HCT116 (cell line): ENCODE measurements at regions not wholly inside any gene's neighbourhood (a gene's known extent, or its start where the extent isn't known, plus 50 kb on each side); places are given as distances from the start of the nearest gene placed in this dataset.

Experiments
- ATAC-seq: fragments of 200-7000 bp; cut with Tn5 transposase; 2 replicates; pipeline ENCODE4 v1.9.1; 2020; ENCODE audit warnings: mild to moderate bottlenecking, moderate library complexity
- BruUV-seq: library from RNA; stranded (reverse); fragments of 400-500 nt; replicated peaks from 2 replicates; lab custom pipeline; 2021; lab: Mats Ljungman, UMichigan
- CTCF ChIA-PET: fragments of 300-600 bp; sonication (Branson Sonifier 250); formaldehyde crosslinking; loops from one replicate; lab custom pipeline; 2021; ENCODE audit warnings: antibody characterized with exemption; lab: Charles Lee
- POLR2A ChIA-PET: fragments of 300-600, 350-600 bp; sonication (Branson Sonifier 250); formaldehyde crosslinking; loops from one replicate; lab custom pipeline; 2021; ENCODE audit warnings: antibody characterized with exemption; lab: Charles Lee
- RAD21 ChIA-PET, 2 experiments: fragments of 300-600 bp; sonication (Branson Sonifier 250); formaldehyde crosslinking; loops; one replicate each; lab custom pipeline; 2023; ENCODE audit warnings: low total read pairs in 2 of 2; ENCODE audit not compliant: uncharacterized antibody in 2 of 2, unreplicated experiment in 2 of 2, low non-redundant PET in 1 of 2; lab: Charles Lee
- DNase-seq: peaks from one replicate; pipeline ENCODE4 v3.0.0-alpha.2; 2010; ENCODE audit warnings: low read depth, low spot score
- H2AFZ ChIP-seq: fragments of 200-600 bp; shearing (Covaris generic), sonication (generic); 2 replicates; pipeline ENCODE4 v1.6.1; 2017; ENCODE audit warnings: low read depth, mixed run types, mixed read lengths, antibody characterized with exemption, low read length; ENCODE audit not compliant: poor library complexity, severe bottlenecking
- H3K27ac ChIP-seq: 2 replicates; pipeline ENCODE4 v1.5.1; 2012; ENCODE audit warnings: low read depth, low read length
- H3K27me3 ChIP-seq: fragments of 200-600 bp; sonication (generic); 2 replicates; pipeline ENCODE4 v1.6.1; 2016; ENCODE audit warnings: mixed run types, low read length, mixed read lengths; ENCODE audit not compliant: insufficient read depth
- H3K36me3 ChIP-seq, 2 experiments: fragments of 200-500 bp in 1 of 2; fragments of 200-600 bp in 1 of 2; sonication (Bioruptor generic) in 1 of 2; sonication (generic) in 1 of 2; 2 replicates each; pipeline versions ENCODE4 v1.5.1 to v1.6.1; 2014 to 2016; ENCODE audit warnings: low read length in 2 of 2, inconsistent platforms in 1 of 2, mixed read lengths in 1 of 2, mixed run types in 1 of 2; ENCODE audit not compliant: insufficient read depth in 2 of 2, control insufficient read depth in 1 of 2
- H3K4me1 ChIP-seq, 2 experiments: fragments of 200-600 bp in 1 of 2; sonication (generic) in 1 of 2; 2 replicates each; pipeline versions ENCODE4 v1.5.1 to v1.6.1; 2012 to 2017; ENCODE audit warnings: low read length in 2 of 2, inconsistent platforms in 1 of 2, mild to moderate bottlenecking in 1 of 2, mixed read lengths in 1 of 2, mixed run types in 1 of 2, moderate library complexity in 1 of 2; ENCODE audit not compliant: insufficient read depth in 2 of 2, control insufficient read depth in 1 of 2
- H3K4me2 ChIP-seq: fragments of 200-600 bp; sonication (generic); 2 replicates; pipeline ENCODE4 v1.6.1; 2017; ENCODE audit warnings: mixed run types, low read length, mixed read lengths
- H3K4me3 ChIP-seq, 2 experiments: fragments of 200-600 bp in 1 of 2; sonication (generic) in 1 of 2; replicated peaks in 1 of 2; 2 replicates each; pipeline ENCODE4 v1.5.1; 2011 to 2016; ENCODE audit warnings: low read length in 2 of 2, control low read depth in 1 of 2, low read depth in 1 of 2, mild to moderate bottlenecking in 1 of 2, mixed read lengths in 1 of 2, mixed run types in 1 of 2
- H3K79me2 ChIP-seq: fragments of 200-600 bp; sonication (generic); 2 replicates; pipeline ENCODE4 v1.6.1; 2017; ENCODE audit warnings: mild to moderate bottlenecking, mixed run types, low read length, moderate library complexity, mixed read lengths; ENCODE audit not compliant: insufficient read depth
- H3K9ac ChIP-seq: fragments of 200-600 bp; sonication (generic); 2 replicates; pipeline ENCODE4 v1.6.1; 2016; ENCODE audit warnings: low read length, mixed read lengths
- H3K9me2 ChIP-seq: fragments of 200-600 bp; sonication (generic), shearing (Covaris generic); 2 replicates; pipeline ENCODE4 v1.6.1; 2017; ENCODE audit warnings: mixed run types, mild to moderate bottlenecking, moderate library complexity; ENCODE audit not compliant: insufficient read depth
- H3K9me3 ChIP-seq, 2 experiments: fragments of 200-500 bp in 1 of 2; fragments of 200-600 bp in 1 of 2; sonication (Bioruptor generic) in 1 of 2; sonication (generic) in 1 of 2; 2 replicates each; pipeline ENCODE4 v1.6.1; 2014 to 2017; ENCODE audit warnings: low read length in 2 of 2, mixed read lengths in 2 of 2, inconsistent platforms in 1 of 2, low read depth in 1 of 2, mild to moderate bottlenecking in 1 of 2, mixed run types in 1 of 2, moderate library complexity in 1 of 2; ENCODE audit not compliant: control insufficient read depth in 1 of 2, insufficient read depth in 1 of 2
- H4K20me1 ChIP-seq: fragments of 200-600 bp; sonication (generic), shearing (Covaris generic); 2 replicates; pipeline ENCODE4 v1.6.1; 2017; ENCODE audit warnings: mixed run types, mild to moderate bottlenecking, moderate library complexity; ENCODE audit not compliant: insufficient read depth
- ATF3 ChIP-seq: IDR thresholded peaks from 2 replicates; pipeline ENCODE4 v1.6.1; 2012
- CBX3 ChIP-seq: IDR thresholded peaks from 2 replicates; pipeline ENCODE4 v1.6.1; 2012; ENCODE audit warnings: low read depth
- CEBPB ChIP-seq: IDR thresholded peaks from 2 replicates; pipeline ENCODE4 v1.6.1; 2012; ENCODE audit warnings: low read depth
- EGR1 ChIP-seq: IDR thresholded peaks from 2 replicates; pipeline ENCODE4 v1.6.1; 2012; ENCODE audit warnings: low read depth
- ELF1 ChIP-seq: IDR thresholded peaks from 2 replicates; pipeline ENCODE4 v1.6.1; 2012; ENCODE audit warnings: low read depth, borderline replicate concordance
- EZH2 ChIP-seq: fragments of 200-600 bp; sonication (generic); IDR thresholded peaks from 2 replicates; pipeline ENCODE4 v1.6.1; 2017; ENCODE audit warnings: antibody characterized with exemption, mixed run types
- EZH2phosphoT487 ChIP-seq: fragments of 200-600 bp; IDR thresholded peaks from 2 replicates; pipeline ENCODE4 v1.6.1; 2018; ENCODE audit warnings: antibody characterized with exemption, borderline replicate concordance
- FOSL1 ChIP-seq: IDR thresholded peaks from 2 replicates; pipeline ENCODE4 v1.6.1; 2012; ENCODE audit warnings: low read depth
- JUND ChIP-seq: IDR thresholded peaks from 2 replicates; pipeline ENCODE4 v1.6.1; 2012
- MAX ChIP-seq: IDR thresholded peaks from 2 replicates; pipeline ENCODE4 v1.6.1; 2012
- POLR2A ChIP-seq: IDR thresholded peaks from 2 replicates; pipeline ENCODE4 v1.7.0; 2011; ENCODE audit warnings: borderline replicate concordance; ENCODE audit not compliant: insufficient read depth, insufficient read length; ENCODE audit errors: extremely low read depth
- POLR2AphosphoS5 ChIP-seq: IDR thresholded peaks from 2 replicates; pipeline ENCODE4 v1.6.1; 2011; ENCODE audit warnings: mild to moderate bottlenecking, low read depth, low read length, moderate library complexity
- RAD21 ChIP-seq: IDR thresholded peaks from 2 replicates; pipeline ENCODE4 v1.6.1; 2012; ENCODE audit warnings: low read depth, mild to moderate bottlenecking
- SIN3A ChIP-seq: IDR thresholded peaks from 2 replicates; pipeline ENCODE4 v1.6.1; 2012; ENCODE audit warnings: low read depth
- SP1 ChIP-seq: IDR thresholded peaks from 2 replicates; pipeline ENCODE4 v1.6.1; 2012; ENCODE audit warnings: low read depth
- SRF ChIP-seq: IDR thresholded peaks from 2 replicates; pipeline ENCODE4 v1.6.1; 2012; ENCODE audit warnings: low read depth
- YY1 ChIP-seq: IDR thresholded peaks from 2 replicates; pipeline ENCODE4 v1.6.1; 2011; ENCODE audit warnings: low read length, low read depth, moderate library complexity, mild to moderate bottlenecking; ENCODE audit not compliant: insufficient replicate concordance; ENCODE audit errors: extremely low read depth
- ZFX ChIP-seq: fragments of 450-650 bp; IDR thresholded peaks from 2 replicates; pipeline ENCODE4 v1.6.1; 2017
- ZNF274 ChIP-seq: fragments of 200-500 bp; sonication (Bioruptor generic); IDR thresholded peaks from 2 replicates; pipeline ENCODE4 v1.6.1; 2014; ENCODE audit warnings: mild to moderate bottlenecking, low read depth, low read length, inconsistent platforms
- intact Hi-C: fragments of 100-400 bp; cut with micrococcal nuclease; formaldehyde crosslinking; loops from 2 replicates; pipeline ENCODE4 v1.10.0; 2022

GRCh38 chr2:140033638-140034037 lies 1253.4 kb upstream of the NXPH2 start:
- DNase-seq, result no peak
- BruUV-seq, result no TSS peak
- Histone ChIP-seq H3K4me3 (no peak overlapping the region), H3K9ac (no peak overlapping the region), H3K27me3 (no peaks in the 10 kb centered on the region), H3K36me3 (no peaks in the 10 kb centered on the region), H2AFZ (no peak overlapping the region), H3K4me2 (no peak overlapping the region), H4K20me1 (no peaks in the 10 kb centered on the region), H3K4me1 (no peaks in the 10 kb centered on the region), H3K9me2 (no peaks in the 10 kb centered on the region), H3K9me3 (no peaks in the 10 kb centered on the region), H3K27ac (no peak overlapping the region), H3K79me2 (no peaks in the 10 kb centered on the region)
- CTCF ChIA-PET, result no interaction called here
- POLR2A ChIA-PET, result no interaction called here
- RAD21 ChIA-PET, result no interaction called here
- TF ChIP-seq POLR2AphosphoS5, result no peak
- TF ChIP-seq MAX, result no peak
- TF ChIP-seq ATF3, result no peak
- no peak for TF ChIP-seq EGR1
- TF ChIP-seq ZNF274, result no peak
- no peak for TF ChIP-seq RAD21
- TF ChIP-seq YY1, result no peak
- no peak for TF ChIP-seq FOSL1
- no peak for TF ChIP-seq EZH2
- no peak for TF ChIP-seq CEBPB
- TF ChIP-seq ELF1, result no peak
- no peak for TF ChIP-seq JUND
- no peak for ATAC-seq
- intact Hi-C loops, result no loop called here

- no peak overlapping the region for H3K27ac ChIP-seq
- TF ChIP-seq CBX3, result no peak
- no peak for TF ChIP-seq EZH2phosphoT487
- TF ChIP-seq SRF, result no peak
- TF ChIP-seq MAX, result no peak
- no peak for TF ChIP-seq CEBPB
- TF ChIP-seq FOSL1, result no peak
- no peak for TF ChIP-seq RAD21
- no peak for TF ChIP-seq ZFX
- no peak for TF ChIP-seq SP1
- TF ChIP-seq ELF1, result no peak
- TF ChIP-seq ZNF274, result no peak
- no peak for TF ChIP-seq ATF3
- no peak for TF ChIP-seq EGR1
- no peak for TF ChIP-seq EZH2
- no peak for TF ChIP-seq SIN3A
- TF ChIP-seq JUND, result no peak
- TF ChIP-seq POLR2AphosphoS5, result no peak
- no peak for TF ChIP-seq POLR2A
- H2AFZ ChIP-seq, result no peak overlapping the region
- intact Hi-C loops, result no loop called here
- ChIA-PET RAD21 (no interaction called here), CTCF (no interaction called here), POLR2A (no interaction called here)
- no peak overlapping the region for H3K9ac ChIP-seq
- no peaks in the 10 kb centered on the region for H3K9me3 ChIP-seq
- H3K4me1 ChIP-seq, result no peaks in the 10 kb centered on the region
- H3K79me2 ChIP-seq, result no peaks in the 10 kb centered on the region
- H3K36me3 ChIP-seq, result no peaks in the 10 kb centered on the region
- BruUV-seq, result no TSS peak
- no peaks in the 10 kb centered on the region for H3K9me2 ChIP-seq
- no peak overlapping the region for H3K4me2 ChIP-seq
- no peak for ATAC-seq
- DNase-seq, result no peak
- no peaks in the 10 kb centered on the region for H4K20me1 ChIP-seq
- no peak overlapping the region for H3K4me3 ChIP-seq
- H3K27me3 ChIP-seq, result no peaks in the 10 kb centered on the region
Observed at GRCh38 chr2:140027966-140028365, 1247.8 kb upstream of the NXPH2 start.
